ENCODE measurements at regions not wholly inside any gene's neighbourhood (a gene's known extent, or its start where the extent isn't known, plus 50 kb on each side); places are given as distances from the start of the nearest gene placed in this dataset.

GRCh38 chr4:129261584-129261983, 165.6 kb downstream of the C4orf33 start:
- dilution Hi-C loops (cut with HindIII; ENCODE audit: low sequenced_read_pairs, unreplicated experiment) (no loop called here), intact Hi-C loops (cut with micrococcal nuclease) (no loop called here), in situ Hi-C loops (cut with MboI; ENCODE audit: low sequenced_read_pairs) (no loop called here)
- Histone ChIP-seq H4K5ac (ENCODE audit: low read depth, low read length) (no peak overlapping the region), H3K4me3 (ENCODE audit: insufficient read depth, low read depth, low read length) (no peak overlapping the region), H2BK20ac (ENCODE audit: low read depth, low read length) (no peak overlapping the region), H2AK9ac (replicated peaks; ENCODE audit: low read depth, low read length, poor library complexity) (no peak overlapping the region), H3K14ac (replicated peaks; ENCODE audit: low read depth, low read length) (no peak overlapping the region), H3K4ac (ENCODE audit: low read depth, low read length) (no peak overlapping the region), H2BK15ac (ENCODE audit: low read depth, low read length) (no peak overlapping the region), H2AFZ (replicated peaks; ENCODE audit: low read length, poor library complexity) (no peak overlapping the region), H3K27me3 (ENCODE audit: control insufficient read depth, insufficient read depth, low read length) (no peaks in the 10 kb centered on the region), H2AK5ac (ENCODE audit: low read depth, low read length) (no peak overlapping the region), H2BK5ac (ENCODE audit: low read depth, low read length, poor library complexity, severe bottlenecking) (no peak overlapping the region), H3K23ac (ENCODE audit: low read depth, low read length) (no peak overlapping the region), H3K4me1 (ENCODE audit: control insufficient read depth, insufficient read depth, low read length) (no peaks in the 10 kb centered on the region), H3K9me3 (ENCODE audit: control insufficient read depth, insufficient read depth, low read length) (no peaks in the 10 kb centered on the region), H3K9ac (ENCODE audit: low read depth, low read length) (no peak overlapping the region), H4K20me1 (ENCODE audit: insufficient read depth, low read length) (no peaks in the 10 kb centered on the region), H3K79me1 (ENCODE audit: low read depth in 1 of 2, low read length in 2 of 2) (no peaks in the 10 kb centered on the region), H3K27ac (ENCODE audit: insufficient read depth, low read length) (no peak overlapping the region), H4K91ac (ENCODE audit: insufficient read depth, low read depth, low read length) (no peak overlapping the region), H2BK120ac (ENCODE audit: low read depth, low read length) (no peak overlapping the region), H3K18ac (ENCODE audit: low read depth, low read length) (no peak overlapping the region), H4K8ac (ENCODE audit: low read depth in 2 of 2, low read length in 2 of 2) (no peak overlapping the region), H3K56ac (ENCODE audit: extremely low read depth, insufficient read depth, low read length) (no peak overlapping the region), H3K4me2 (ENCODE audit: low read depth, low read length) (no peak overlapping the region), H3K9me1 (ENCODE audit: insufficient read depth, low read length) (no peaks in the 10 kb centered on the region), H3K36me3 (ENCODE audit: control insufficient read depth, insufficient read depth, low read length) (no peaks in the 10 kb centered on the region)
- POLR2A ChIA-PET (ENCODE audit: unreplicated experiment), result no interaction called here
- CTCF ChIA-PET, result no interaction called here
- DNase-seq, result no peak
- WGBS, 2 experiments (ENCODE audit: extremely low coverage in 2 of 2, insufficient read length in 1 of 2), result no CpG with 5 or more reads among the region's 2 CpGs
- TF ChIP-seq MAFK (IDR thresholded peaks at IDR 0.05; ENCODE audit: low read depth, low read length), result no peak
- no peak for TF ChIP-seq FOS (IDR thresholded peaks at IDR 0.05; ENCODE audit: low read depth, low read length)
- ATAC-seq (ENCODE audit: low read depth), result no peak
- no TSS peak for BruUV-seq (replicated peaks)

Data from IMR-90 (cell line).